Glutamatergic neuron (in vitro differentiated cells): ENCODE measurements at regions not wholly inside any gene's neighbourhood (a gene's known extent, or its start where the extent isn't known, plus 50 kb on each side); places are given as distances from the start of the nearest gene placed in this dataset.

Source experiments
- DNase-seq: peaks from one replicate; pipeline ENCODE4 v3.0.0; 2022
- H3K27ac Mint-ChIP-seq: one replicate; pipeline ENCODE4 v1.8.0; 2020; ENCODE audit warnings: mild to moderate bottlenecking, mixed read lengths, inconsistent platforms; ENCODE audit not compliant: unreplicated experiment
- H3K27me3 Mint-ChIP-seq: one replicate; pipeline ENCODE4 v1.8.0; 2020; ENCODE audit warnings: mild to moderate bottlenecking, moderate library complexity, mixed read lengths, inconsistent platforms; ENCODE audit not compliant: unreplicated experiment
- H3K36me3 Mint-ChIP-seq: one replicate; pipeline ENCODE4 v1.8.0; 2020; ENCODE audit warnings: mild to moderate bottlenecking, mixed read lengths, inconsistent platforms; ENCODE audit not compliant: unreplicated experiment
- H3K4me1 Mint-ChIP-seq: one replicate; pipeline ENCODE4 v1.8.0; 2020; ENCODE audit warnings: mild to moderate bottlenecking, low read depth, mixed read lengths, inconsistent platforms; ENCODE audit not compliant: unreplicated experiment
- H3K4me3 Mint-ChIP-seq: one replicate; pipeline ENCODE4 v1.8.0; 2020; ENCODE audit warnings: mild to moderate bottlenecking, mixed read lengths, inconsistent platforms; ENCODE audit not compliant: unreplicated experiment
- H3K9me3 Mint-ChIP-seq: one replicate; pipeline ENCODE4 v1.8.0; 2020; ENCODE audit warnings: mild to moderate bottlenecking, moderate library complexity, mixed read lengths, inconsistent platforms; ENCODE audit not compliant: unreplicated experiment
- CTCF ChIP-seq: fragments of 200-600 bp; sonication (generic); IDR thresholded peaks from one replicate; pipeline ENCODE4 v1.5.0; 2021; ENCODE audit not compliant: partially characterized antibody, unreplicated experiment

GRCh38 chr4:156237231-156237630, 283.6 kb upstream of the CTSO start:
- Mint-ChIP-seq H3K9me3 (no peaks in the 10 kb centered on the region), H3K36me3 (no peaks in the 10 kb centered on the region), H3K27ac (no peak overlapping the region), H3K27me3 (no peaks in the 10 kb centered on the region), H3K4me3 (no peak overlapping the region), H3K4me1 (no peaks in the 10 kb centered on the region)
- TF ChIP-seq CTCF, result no peak
- DNase-seq, result no peak

- Mint-ChIP-seq H3K27me3 (peaks cover 3% of the 10 kb centered on the region), H3K4me1 (no peaks in the 10 kb centered on the region), H3K27ac (no peak overlapping the region), H3K4me3 (no peak overlapping the region), H3K36me3 (no peaks in the 10 kb centered on the region), H3K9me3 (no peaks in the 10 kb centered on the region)
- TF ChIP-seq CTCF, result no peak
- DNase-seq, result no peak
Measured at GRCh38 chr4:156230176-156230575, 276.5 kb upstream of the CTSO start.

GRCh38 chr4:156228676-156229075, 275.0 kb upstream of the CTSO start:
- DNase-seq, result no peak
- TF ChIP-seq CTCF, result no peak
- Mint-ChIP-seq H3K36me3 (no peaks in the 10 kb centered on the region), H3K27me3 (peaks cover 3% of the 10 kb centered on the region), H3K4me3 (no peak overlapping the region), H3K4me1 (no peaks in the 10 kb centered on the region), H3K9me3 (no peaks in the 10 kb centered on the region), H3K27ac (no peak overlapping the region)

GRCh38 chr4:156227321-156227720, 273.7 kb upstream of the CTSO start:
- H3K4me3 Mint-ChIP-seq, result no peak overlapping the region
- H3K36me3 Mint-ChIP-seq, result no peaks in the 10 kb centered on the region
- H3K4me1 Mint-ChIP-seq, result no peaks in the 10 kb centered on the region
- no peak overlapping the region for H3K27ac Mint-ChIP-seq
- DNase-seq, result no peak
- no peak for TF ChIP-seq CTCF
- no peaks in the 10 kb centered on the region for H3K9me3 Mint-ChIP-seq
- peaks cover 3% of the 10 kb centered on the region for H3K27me3 Mint-ChIP-seq

GRCh38 chr4:156223985-156224384, 270.3 kb upstream of the CTSO start:
- DNase-seq, result no peak
- peaks cover 12% of the 10 kb centered on the region for H3K36me3 Mint-ChIP-seq
- H3K27me3 Mint-ChIP-seq, result no peaks in the 10 kb centered on the region
- H3K27ac Mint-ChIP-seq, result no peak overlapping the region
- H3K4me3 Mint-ChIP-seq, result no peak overlapping the region
- no peak for TF ChIP-seq CTCF
- H3K4me1 Mint-ChIP-seq, result no peaks in the 10 kb centered on the region
- H3K9me3 Mint-ChIP-seq, result no peaks in the 10 kb centered on the region
